Liver (tissue), 3 donors: ENCODE measurements at regions not wholly inside any gene's neighbourhood (a gene's known extent, or its start where the extent isn't known, plus 50 kb on each side); places are given as distances from the start of the nearest gene placed in this dataset.

Source experiments
- ATF3 ChIP-seq: IDR thresholded peaks from 2 replicates; pipeline ENCODE4 v1.6.1; 2016; ENCODE audit warnings: antibody characterized with exemption
- CTCF ChIP-seq: fragments of 150-350 bp; IDR thresholded peaks from 2 replicates; pipeline ENCODE4 v1.5.1; 2017; ENCODE audit warnings: improper control_type of control experiment, low read depth, low read length; ENCODE audit not compliant: missing input control
- EGR1 ChIP-seq, 2 donors: IDR thresholded peaks; 2 replicates each; pipeline ENCODE4 v1.6.1; 2016 to 2018; ENCODE audit warnings: antibody characterized with exemption in 2 of 2, low read depth in 2 of 2
- GABPA ChIP-seq, 2 donors: IDR thresholded peaks in 1 of 2; conservative IDR thresholded peaks in 1 of 2; 2 replicates each; pipeline ENCODE4 v1.6.1; 2016; ENCODE audit warnings: antibody characterized with exemption in 2 of 2, mild to moderate bottlenecking in 1 of 2, moderate library complexity in 1 of 2
- HNF4A ChIP-seq, 2 donors: conservative IDR thresholded peaks; 2 replicates each; pipeline ENCODE4 v1.6.1; 2016; ENCODE audit warnings: antibody characterized with exemption in 2 of 2, mild to moderate bottlenecking in 2 of 2
- MAX ChIP-seq: IDR thresholded peaks from 2 replicates; pipeline ENCODE4 v1.6.1; 2016; ENCODE audit warnings: antibody characterized with exemption
- NR2F2 ChIP-seq: IDR thresholded peaks from 2 replicates; pipeline ENCODE4 v1.6.1; 2016; ENCODE audit warnings: antibody characterized with exemption
- RAD21 ChIP-seq, 2 donors: IDR thresholded peaks; 2 replicates each; pipeline ENCODE4 v1.6.1; 2016; ENCODE audit warnings: antibody characterized with exemption in 2 of 2, mild to moderate bottlenecking in 2 of 2
- REST ChIP-seq: IDR thresholded peaks from 2 replicates; pipeline ENCODE4 v1.6.1; 2016; ENCODE audit warnings: antibody characterized with exemption, mild to moderate bottlenecking
- SP1 ChIP-seq: IDR thresholded peaks from 2 replicates; pipeline ENCODE4 v1.6.1; 2018; ENCODE audit warnings: antibody characterized with exemption, mild to moderate bottlenecking
- TAF1 ChIP-seq: conservative IDR thresholded peaks from 2 replicates; pipeline ENCODE4 v1.6.1; 2016; ENCODE audit warnings: antibody characterized with exemption, mild to moderate bottlenecking
- YY1 ChIP-seq: IDR thresholded peaks from 2 replicates; pipeline ENCODE4 v1.6.1; 2016; ENCODE audit warnings: antibody characterized with exemption, mild to moderate bottlenecking
- ZBTB33 ChIP-seq: IDR thresholded peaks from 2 replicates; pipeline ENCODE4 v1.6.1; 2016; ENCODE audit warnings: antibody characterized with exemption
- donor health status: healthy.
- donor health status: healthy.

GRCh38 chr16:66247516-66248481 lies 118.7 kb upstream of the CDH5 start:
- TF ChIP-seq CTCF, result no peak
- no peak for TF ChIP-seq YY1
- no peak for TF ChIP-seq GABPA (IDR thresholded peaks at IDR 0.05 in 1 of 2, conservative IDR thresholded peaks at IDR 0.05 in 1 of 2)
- no peak for TF ChIP-seq TAF1
- no peak for TF ChIP-seq HNF4A (conservative IDR thresholded peaks at IDR 0.05)
- TF ChIP-seq RAD21 (IDR thresholded peaks at IDR 0.05), result no peak
- no peak for TF ChIP-seq ZBTB33
- TF ChIP-seq ATF3, result no peak
- no peak for TF ChIP-seq EGR1 (IDR thresholded peaks at IDR 0.05; ENCODE audit: low read depth in 2 of 2)
- TF ChIP-seq NR2F2, result no peak
- TF ChIP-seq MAX, result no peak
- TF ChIP-seq REST, result no peak
- no peak for TF ChIP-seq SP1
